ENCODE measurements at regions not wholly inside any gene's neighbourhood (a gene's known extent, or its start where the extent isn't known, plus 50 kb on each side); places are given as distances from the start of the nearest gene placed in this dataset.

DNA sequence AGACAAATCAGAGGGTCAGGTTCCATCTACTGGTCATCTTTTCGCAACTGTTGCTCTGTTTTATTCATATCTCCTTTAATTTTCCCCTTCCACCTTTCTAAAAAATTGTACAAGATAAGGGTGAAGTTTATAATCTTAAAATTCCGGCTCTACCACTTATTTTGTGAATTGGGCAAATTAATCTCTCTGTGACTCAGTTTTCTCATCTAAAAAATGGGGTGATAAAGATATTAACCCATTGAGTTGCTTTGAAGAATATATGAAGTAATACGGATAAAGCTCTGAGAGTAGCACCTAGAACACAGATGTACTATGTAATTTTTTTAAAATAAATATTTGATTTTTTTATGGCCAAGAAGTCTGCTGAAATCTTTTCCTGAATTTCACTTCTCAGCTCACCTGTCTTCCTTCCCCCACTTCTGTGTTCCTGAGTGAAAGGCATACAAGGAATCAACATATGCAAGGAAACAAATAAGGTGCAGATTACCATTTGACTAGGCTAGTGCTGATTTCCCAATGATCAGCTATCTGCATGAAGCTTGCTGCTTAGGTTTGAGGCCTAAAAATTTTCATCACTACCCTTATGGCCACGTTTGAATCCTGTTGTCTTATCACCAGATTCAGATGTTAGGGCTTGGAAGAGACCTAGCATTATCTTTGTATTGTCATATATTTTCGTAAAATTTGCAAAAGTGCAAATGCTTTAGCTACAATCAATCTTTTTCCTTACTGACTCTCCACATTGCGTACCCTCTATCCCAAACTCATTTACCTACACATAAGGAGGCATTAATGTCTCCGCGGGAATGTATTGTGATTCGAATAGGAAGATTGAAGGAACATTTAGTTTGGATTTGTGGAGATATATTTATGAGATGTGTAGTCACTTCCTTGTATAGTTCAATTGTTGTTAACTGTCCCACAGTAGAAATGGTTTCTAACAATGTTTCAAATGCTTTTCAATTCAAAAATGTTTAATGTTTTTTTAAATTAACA is 718.3 kb upstream of the PTBP2 start:
- no peak for DNase-seq (ENCODE audit: low spot score)

DNA sequence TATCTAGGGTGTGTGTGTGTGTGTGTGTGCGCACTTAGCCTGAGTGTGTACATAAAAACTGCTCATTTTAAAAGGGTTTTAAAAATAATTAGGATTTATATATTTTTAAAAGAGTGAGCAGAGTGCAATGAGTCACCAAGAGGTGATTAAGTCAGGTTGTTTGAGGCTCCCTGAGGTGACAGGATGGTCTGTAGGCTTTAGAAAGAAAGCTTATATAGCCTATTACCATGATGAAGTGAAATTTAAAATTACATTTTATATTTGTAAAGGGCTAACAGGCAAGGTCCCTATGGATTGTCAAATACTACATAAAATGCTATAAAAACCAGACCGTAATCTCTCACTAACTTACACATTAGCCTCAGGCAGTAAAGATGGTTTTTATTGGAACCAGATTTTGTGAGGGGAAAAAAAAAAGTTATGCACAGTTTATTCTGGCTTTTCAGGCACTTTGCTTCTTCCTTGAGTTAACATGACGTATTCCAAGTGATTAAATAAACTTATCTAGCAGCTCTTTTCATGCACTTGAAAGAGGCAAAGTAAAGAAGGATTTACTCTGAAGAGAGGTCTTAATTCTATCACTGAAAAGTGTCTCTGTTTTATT is 711.7 kb upstream of the PTBP2 start:
- no peak for DNase-seq (ENCODE audit: low spot score)

DNA sequence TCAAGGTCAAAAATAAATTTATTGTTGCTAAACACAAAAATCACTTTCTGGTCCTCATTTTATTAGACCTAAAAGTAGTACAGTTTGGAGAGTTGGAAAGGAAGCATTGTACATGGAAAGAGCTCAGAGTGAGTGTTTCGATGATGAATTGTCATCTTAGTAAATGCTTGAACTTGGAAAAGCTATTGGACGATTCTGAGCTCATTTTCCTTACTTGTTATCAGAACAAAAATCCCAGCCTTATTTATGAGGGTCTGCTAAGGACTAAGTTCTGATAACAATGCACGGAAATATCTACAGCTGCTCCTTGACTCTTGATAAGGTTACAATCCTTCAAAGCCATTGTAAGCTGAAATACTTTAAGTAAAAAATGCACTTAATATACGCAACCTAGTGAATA is 710.0 kb upstream of the PTBP2 start:
- no peak for DNase-seq (ENCODE audit: low spot score)

DNA sequence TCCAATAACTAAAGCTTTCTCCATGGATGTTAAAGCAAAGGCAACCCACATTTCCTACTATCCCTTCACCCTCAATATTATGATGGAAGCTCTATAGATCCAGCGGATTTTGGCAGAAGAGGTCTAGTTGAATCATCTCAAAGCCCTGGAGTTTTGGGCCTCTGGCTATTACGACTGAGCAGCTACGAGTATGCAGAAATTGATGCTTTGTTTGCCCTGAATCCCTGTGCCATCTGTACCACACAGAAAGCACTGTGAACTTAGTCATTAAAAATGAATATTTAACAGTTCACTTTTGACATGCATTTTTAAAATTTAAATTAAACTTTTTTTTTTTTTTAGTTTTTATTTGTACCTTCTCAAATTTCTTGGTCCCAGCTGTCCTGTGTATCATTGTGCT is 705.4 kb upstream of the PTBP2 start:
- DNase-seq (ENCODE audit: low spot score) = no peak

DNA sequence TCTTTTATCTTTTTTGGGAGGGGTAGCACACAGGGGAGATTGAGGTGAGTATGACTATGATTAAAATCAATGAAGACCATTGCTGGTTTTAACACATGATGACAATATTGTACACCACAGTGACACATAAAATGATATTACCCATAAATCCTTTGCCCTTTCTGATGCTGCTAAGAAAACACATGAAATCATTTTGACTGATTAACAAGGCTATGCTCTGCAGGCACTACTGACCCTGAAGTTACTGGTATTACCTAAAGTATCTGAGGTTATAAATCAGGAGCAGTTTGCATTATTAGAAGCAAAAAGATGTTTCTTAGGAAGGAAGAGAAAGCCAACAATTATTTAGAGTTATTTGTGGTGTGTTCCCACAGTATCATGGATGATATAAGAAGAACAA is 701.2 kb upstream of the PTBP2 start:
- no peak for DNase-seq (ENCODE audit: low spot score)

DNA sequence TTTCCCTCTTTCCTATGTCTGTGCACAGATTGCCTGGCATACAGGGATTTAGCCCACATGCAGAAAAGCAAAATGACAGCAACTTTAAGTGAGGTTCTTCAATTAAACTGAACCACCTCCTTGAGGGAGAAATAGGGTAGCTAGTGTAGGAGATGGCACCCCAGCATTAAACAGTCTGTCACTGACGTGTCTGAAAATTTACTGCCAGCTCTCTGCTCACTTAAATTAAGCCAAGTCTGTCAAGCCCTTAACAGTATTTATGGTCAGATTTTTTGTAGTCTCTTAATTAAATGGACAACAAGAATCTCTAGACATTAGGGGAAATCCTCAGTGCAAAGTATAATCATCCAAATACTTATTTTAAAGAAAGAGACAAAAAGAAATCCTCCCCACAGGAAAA is 696.5 kb upstream of the PTBP2 start:
- DNase-seq (ENCODE audit: low spot score) = no peak

DNA sequence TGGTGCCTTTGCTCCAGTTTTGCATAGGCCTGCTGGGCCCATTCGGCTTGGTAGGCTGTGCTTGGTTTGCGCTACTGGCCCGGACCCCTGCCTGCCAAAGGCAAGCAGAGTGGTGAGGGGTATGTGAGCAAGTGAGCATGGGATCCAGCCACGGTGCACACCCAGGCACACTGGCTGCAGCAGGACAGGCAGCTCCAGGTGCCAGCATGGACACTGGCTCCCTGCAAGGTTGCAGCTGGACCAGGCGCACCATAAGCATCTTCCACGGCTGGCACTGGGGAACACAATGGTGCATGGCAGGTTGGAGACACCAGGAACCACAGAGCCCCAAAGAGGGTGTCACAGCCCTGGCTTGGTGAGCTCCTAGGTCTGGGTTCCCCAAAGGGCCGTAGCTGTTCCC is 693.5 kb upstream of the PTBP2 start:
- DNase-seq (ENCODE audit: low spot score) = no peak

DNA sequence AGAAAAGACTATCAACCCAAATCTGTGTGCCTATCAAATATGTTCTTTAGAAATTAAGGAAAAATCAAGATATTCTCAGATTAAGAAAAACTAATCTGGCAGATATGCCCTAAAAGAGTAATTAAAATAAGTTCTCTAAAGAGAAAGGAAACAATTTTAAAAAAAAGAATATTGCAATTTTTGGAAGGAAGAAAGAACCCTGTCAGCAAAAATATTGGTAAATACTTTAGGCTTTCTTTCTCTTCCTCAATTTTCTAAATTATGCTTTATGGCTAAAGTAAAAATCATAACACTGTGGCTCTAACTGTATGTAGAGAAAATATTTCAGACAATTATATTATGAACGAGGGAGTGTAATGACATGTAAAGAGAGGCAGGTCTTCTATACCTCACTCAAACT is 691.3 kb upstream of the PTBP2 start:
- DNase-seq (ENCODE audit: low spot score) = no peak

DNA sequence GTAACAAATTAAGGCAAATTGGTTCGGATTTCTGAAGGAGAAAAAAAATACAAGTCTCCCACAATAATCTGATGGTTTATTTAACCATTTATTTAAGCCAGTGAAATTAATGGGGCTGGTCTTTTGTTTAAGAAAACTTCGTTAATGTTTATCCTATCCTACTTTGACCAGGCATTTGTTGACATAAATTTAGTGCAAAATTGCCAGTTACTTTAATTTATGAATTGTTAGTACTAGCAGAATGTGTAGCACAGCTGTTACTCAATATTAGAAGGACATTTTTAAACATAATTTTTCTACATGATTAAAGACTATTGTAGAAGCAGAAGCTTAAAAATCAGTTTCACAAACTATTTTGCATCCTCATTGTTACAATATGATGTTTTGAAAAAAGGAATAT is 687.6 kb upstream of the PTBP2 start:
- no peak for DNase-seq (ENCODE audit: low spot score)

DNA sequence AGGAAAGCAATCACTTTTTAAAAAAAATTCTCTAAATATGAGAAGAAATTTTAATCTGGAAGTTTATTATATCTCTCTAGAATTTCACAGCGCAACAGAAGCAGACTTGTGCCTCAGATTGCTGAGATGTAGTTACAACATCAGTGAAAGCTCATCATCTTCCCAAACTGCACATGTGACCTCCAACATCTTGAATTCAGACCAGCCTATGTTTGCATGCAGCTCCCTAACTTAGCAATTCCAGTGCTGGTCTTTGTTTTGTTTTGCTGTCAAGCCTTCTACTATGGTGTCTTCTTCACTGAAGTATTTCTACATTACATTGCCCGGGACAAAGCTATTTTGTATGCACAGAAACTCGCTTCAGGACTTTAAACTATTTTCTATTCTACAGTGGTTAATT is 684.8 kb upstream of the PTBP2 start:
- no peak for DNase-seq (ENCODE audit: low spot score)

DNA sequence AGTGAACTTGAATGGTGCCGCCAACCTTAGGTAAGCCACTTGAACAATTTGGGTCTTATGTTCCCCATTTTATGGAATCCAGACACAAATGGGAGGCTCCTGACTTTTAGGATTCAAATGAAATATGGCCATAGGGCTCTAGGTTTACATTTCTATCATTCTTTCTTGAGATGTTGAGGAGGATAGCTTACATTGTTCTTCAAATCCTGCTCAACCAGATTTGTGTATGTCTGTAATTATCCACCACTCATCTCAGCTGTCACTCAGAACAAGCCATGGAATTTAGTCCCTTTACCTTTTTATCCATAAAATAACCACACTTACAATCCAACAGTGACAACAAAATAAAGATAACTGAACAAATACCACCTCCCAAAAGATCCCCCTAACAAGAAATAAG is 682.9 kb upstream of the PTBP2 start:
- DNase-seq (ENCODE audit: low spot score) = no peak

DNA sequence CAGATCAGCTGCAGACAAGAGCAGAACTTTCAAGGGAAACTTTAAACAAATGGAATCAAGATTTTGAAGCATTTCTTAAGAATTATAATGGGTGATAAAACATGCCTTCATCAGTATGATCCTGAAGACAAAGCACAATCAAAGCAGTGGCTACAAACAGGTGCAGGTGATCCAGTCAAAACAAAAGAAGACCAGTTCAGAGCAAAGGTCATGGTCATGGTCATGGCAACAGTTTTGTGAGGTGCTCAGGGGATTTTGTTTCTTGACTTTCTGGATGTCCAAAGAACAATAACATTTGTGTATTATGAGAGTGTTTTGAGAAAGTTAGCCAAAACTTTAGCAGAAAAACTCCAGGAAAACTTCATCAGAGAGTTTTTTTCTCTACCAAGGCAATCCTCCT is 681.7 kb upstream of the PTBP2 start:
- DNase-seq (ENCODE audit: low spot score) = no peak

DNA sequence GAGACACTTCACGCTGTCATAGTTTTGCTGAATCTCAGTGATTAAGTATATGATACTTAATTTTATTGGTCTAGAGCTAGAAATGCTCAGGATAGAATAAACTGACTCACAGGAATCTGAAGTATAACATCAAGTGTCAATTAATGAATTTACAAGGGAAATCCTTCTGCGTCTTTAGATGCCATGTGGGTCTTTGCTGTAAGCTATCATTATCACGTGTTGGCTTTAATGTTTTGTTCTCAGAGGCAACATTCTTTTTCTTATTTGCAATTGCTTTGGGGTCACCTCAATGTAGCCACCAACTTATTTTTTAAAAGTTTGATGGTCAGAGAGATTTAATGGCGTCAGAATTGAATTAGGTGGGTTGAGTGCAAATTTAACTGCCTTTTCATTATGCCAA is 680.1 kb upstream of the PTBP2 start:
- DNase-seq (ENCODE audit: low spot score) = no peak

DNA sequence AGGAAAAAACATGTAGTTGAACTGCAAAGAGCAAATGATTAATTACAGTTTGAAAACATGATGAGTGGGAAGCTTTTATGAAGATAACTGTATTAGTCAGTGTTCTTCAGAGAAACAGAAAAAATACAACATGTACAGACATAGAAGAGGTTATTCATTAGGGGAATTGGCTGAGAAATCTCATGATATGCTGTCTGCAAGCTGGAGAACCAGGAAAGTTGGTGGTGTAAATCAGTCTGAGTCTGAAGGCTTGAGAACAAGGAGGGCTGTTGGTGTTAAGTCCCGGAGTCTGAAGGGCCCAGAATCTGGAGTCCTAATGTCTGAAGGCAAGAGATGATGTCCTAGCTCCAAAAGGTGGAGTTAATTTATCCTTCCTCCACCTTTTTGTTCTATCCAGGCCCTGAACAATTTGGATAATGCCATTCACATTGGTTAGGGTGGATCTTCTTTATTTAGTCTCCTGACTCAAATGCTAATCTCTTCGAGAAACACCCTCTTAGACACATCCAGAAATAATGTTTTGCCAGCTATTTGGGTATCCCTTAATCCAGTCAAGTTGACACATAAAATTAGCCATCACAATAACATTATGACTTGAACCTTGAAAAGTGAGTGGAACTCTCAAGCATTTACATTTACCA is 672.9 kb upstream of the PTBP2 start:
- no peak for DNase-seq (ENCODE audit: low spot score)

DNA sequence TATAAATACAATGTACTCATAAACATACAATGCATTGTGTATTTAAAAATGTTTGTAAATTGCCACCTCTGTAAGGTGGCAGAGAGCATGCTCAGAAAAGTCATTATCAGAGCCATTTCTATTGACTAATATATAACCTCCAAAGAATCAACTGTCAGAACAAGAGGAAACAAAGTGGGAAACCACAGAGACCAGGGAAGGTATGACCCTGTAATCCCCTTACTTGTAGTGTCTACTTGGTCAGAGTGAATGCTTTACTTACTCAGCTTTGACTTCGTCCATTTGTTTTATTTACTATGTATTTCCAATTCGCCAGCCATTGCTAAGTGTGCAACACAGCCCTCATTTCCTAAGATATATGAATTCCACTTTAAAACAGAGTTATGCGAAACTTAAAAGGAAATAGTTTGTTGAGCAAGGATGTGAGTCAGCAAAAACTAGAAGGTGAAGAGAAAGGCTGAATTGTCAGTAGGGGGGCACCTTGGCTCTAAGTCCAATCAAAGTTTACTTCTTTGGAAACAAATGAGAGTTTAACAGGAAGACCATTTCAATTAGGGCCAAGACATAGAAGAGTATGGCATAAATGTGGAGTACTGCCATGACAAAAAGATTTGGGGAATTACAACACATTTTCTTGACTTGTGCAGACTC is 671.7 kb upstream of the PTBP2 start:
- no peak for DNase-seq (ENCODE audit: low spot score)

DNA sequence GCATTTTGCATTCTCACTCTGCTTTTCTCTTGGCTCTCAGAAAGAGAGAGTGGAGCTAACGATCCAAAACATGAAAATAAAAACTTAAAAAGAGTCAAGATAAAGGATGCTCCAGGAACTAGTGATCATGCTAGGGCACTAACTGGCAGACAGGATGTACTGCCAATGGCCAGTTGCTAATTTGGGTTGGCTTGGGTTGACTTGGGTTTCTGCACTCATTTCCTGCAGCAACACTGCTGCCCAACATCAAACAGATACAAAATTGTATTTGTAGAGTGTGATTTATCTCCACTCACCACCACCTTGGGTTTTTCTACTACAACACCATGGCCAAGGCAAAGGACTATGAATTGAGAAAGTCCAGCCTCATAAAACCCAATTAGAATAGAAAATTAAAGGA is 662.3 kb upstream of the PTBP2 start:
- no peak for DNase-seq (ENCODE audit: low spot score)

DNA sequence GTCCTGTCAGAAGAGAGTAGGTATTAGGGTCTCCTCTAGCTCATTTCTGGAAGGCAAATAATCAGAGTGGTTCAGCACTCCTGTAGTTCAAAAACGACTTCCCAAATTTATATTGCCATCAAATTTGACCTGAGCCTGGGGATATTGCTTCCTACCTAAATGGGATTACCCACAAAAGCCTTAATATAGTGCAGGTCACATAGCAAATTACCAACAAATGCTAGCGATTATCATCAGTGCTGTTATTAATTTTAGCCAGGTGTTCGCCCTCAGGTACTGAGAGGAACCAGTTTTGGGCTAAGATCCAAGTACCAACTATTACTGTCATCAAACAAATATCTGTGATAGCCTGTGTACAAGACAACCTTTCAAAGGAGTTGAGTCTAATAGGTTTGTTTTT is 661.8 kb upstream of the PTBP2 start:
- no peak for DNase-seq (ENCODE audit: low spot score)

DNA sequence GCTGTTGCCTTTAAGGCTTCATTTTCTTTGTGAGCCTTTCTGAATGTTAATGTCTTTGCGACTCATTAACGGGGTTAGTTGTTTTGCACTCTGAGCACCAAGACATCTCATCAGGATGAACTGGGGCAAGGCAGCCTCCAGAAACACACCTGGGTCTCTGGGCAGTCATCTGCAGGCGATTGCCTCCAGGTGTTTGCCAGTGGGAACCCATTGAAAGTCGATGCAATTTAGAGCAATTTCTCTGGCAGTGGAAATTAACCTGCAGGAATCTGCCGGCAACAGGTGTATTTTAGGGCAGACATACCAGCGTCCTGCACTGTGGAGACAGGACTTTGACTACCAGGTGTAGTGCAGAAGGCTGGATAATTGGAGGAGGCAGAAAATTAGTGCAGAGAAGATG is 661.0 kb upstream of the PTBP2 start:
- DNase-seq (ENCODE audit: low spot score) = no peak

DNA sequence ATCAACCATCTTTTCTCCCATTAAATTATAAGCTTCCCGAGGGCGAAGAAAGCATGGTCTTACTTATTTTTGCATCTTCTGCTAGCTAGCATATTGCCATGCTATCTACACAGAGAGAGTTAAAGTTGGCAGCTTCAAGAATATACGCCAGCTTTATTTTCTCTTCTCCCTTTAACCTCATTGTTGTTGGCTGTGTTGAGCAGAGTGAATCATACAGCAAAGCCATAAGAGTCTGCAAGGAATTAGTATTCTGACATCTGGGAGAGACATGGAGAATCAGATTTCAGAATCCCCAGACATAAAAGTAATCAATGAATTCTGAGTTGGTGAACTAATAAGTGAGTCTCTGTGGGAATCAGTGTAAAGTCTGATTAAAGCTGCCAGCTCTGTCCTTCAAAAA is 649.6 kb upstream of the PTBP2 start:
- DNase-seq (ENCODE audit: low spot score) = no peak

DNA sequence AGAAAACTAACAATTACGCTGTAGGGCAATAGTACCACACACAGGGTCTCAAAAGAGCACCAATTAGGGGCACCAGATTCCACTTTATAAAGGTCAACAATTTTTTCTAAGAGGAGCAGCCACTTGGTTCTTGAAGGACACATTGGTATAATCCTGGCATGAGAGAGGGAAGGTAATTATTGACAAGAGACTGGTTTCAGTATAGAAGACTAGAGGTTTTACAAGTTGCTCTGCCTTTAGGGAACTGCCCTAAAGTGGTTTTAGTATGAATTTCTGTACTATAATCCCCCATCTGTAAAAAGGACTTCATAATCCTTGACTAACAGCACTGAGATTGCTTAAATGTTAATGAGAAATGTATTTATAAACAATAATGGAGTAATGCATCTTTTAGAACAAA is 648.5 kb upstream of the PTBP2 start:
- no peak for DNase-seq (ENCODE audit: low spot score)

DNA sequence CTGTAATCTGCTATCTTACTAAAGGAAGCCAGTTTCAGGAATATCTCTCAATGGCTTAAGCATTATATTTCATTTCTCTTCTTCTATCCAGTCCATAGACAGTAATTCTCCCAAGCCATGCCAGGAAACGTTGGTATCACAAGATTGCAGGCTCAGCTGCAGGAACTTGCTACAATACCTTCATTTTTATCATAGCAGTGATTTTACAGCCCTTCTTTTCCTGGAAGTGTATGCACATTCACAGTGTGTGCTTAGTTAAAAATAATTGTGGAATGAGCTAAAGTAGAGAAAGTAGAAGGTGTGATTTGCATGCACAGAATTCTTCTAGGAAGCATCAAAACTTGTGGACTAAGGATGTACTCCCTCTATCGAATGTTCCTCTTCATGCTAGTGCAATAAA is 647.2 kb upstream of the PTBP2 start:
- DNase-seq (ENCODE audit: low spot score) = no peak

DNA sequence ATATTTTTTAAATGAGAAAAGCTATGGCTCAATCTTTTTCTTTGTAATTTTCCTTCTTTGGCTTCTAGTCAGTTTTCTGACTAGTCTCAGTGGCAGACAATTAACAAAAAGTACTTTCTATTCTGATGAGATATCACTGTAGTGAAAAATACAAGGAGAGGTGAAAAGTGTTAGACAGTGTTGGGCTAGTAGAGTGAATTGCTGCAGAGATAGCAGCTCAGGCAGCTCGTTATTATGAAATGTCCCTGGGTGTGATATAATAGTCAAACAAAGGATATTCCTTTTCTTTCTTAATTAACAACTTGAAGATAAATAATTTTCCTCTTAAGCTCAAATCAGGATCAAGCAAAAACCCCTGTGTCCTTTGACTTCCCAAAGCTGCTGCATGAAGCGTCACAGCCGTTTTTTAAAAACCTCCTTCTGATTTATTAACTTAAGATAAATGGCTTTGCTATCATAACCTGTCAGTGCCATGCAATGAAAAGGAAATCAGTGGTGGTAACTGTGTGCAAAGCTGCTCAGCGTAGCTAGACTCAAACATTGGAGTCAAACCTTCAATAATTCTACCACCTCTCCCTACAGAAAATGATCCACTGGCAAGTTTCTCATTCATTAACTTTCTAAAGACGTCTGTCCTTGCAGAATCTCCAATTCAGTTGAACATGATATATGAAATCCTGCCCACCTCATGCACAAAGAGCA is 646.6 kb upstream of the PTBP2 start:
- DNase-seq (ENCODE audit: low spot score) = no peak
